ENCODE measurements at regions not wholly inside any gene's neighbourhood (a gene's known extent, or its start where the extent isn't known, plus 50 kb on each side); places are given as distances from the start of the nearest gene placed in this dataset.

DNA sequence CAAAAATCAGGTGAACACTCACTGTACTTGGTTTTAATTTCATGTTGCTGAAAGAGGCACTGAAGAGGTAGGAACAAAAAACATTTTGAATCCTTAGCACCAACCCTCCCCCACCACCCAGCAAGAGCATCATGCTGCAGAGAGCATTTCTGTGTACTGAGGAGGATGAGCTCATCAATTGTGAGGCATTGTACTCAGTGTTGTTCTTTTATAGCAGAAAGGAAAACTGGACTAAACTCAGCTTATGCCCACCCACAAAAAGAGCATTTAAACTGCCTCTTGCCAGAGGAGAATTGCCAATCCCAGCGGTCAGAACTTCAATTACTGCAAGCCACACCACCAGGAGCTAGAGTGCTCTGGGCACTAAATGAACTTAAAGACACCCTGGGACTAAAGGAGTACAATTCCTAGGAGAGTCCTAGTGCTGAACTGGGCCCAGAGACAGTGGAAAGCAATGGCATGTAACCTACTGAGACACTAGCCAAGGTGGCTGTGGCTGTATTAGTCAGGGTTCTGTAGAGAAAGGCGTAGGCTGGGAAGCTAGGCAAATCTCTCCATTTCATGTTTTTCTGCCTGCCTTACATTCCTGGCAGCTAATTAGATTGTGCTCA, 280.7 kb upstream of the KLHL4 start:
- H3K4me3 ChIP-seq (ENCODE audit: low read depth, low read length): no peak overlapping the region
- H3K9me3 ChIP-seq (ENCODE audit: severe bottlenecking): no peaks in the 10 kb centered on the region
- DNase-seq: no peak
- H3K27me3 ChIP-seq (ENCODE audit: insufficient read depth, low read depth, severe bottlenecking): peaks cover 7% of the 10 kb centered on the region
- H3K27ac ChIP-seq: no peak overlapping the region
- TF ChIP-seq, protein P1, sequence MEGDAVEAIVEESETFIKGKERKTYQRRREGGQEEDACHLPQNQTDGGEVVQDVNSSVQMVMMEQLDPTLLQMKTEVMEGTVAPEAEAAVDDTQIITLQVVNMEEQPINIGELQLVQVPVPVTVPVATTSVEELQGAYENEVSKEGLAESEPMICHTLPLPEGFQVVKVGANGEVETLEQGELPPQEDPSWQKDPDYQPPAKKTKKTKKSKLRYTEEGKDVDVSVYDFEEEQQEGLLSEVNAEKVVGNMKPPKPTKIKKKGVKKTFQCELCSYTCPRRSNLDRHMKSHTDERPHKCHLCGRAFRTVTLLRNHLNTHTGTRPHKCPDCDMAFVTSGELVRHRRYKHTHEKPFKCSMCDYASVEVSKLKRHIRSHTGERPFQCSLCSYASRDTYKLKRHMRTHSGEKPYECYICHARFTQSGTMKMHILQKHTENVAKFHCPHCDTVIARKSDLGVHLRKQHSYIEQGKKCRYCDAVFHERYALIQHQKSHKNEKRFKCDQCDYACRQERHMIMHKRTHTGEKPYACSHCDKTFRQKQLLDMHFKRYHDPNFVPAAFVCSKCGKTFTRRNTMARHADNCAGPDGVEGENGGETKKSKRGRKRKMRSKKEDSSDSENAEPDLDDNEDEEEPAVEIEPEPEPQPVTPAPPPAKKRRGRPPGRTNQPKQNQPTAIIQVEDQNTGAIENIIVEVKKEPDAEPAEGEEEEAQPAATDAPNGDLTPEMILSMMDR (IDR thresholded peaks at IDR 0.05; ENCODE audit: low read depth, low read length): no peak
- H3K36me3 ChIP-seq: no peaks in the 10 kb centered on the region

DNA sequence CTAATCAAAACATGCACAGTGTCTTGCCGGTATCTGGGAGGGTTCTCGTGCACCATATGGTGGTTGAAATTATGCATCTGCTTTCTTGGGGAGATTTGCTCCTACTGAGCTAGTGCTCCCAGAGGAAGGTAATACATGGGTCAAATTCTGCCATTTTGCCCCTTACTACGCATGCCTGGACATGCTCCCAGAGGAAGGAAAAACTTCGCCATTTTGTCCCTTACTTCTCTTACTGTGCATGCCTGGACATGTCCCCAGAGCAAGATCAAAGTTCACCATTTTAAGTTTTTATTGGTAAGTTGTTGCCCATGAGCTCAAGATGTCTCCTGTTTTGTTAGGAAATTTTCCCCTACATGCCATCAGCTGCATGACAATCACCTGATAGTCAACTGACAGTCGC, 252.1 kb upstream of the KLHL4 start:
- TF ChIP-seq, protein P1 (IDR thresholded peaks at IDR 0.05; ENCODE audit: low read depth, low read length): no peak
- no peaks in the 10 kb centered on the region for H3K27me3 ChIP-seq (ENCODE audit: insufficient read depth, low read depth, severe bottlenecking)
- no peak for DNase-seq
- no peaks in the 10 kb centered on the region for H3K9me3 ChIP-seq (ENCODE audit: severe bottlenecking)
- H3K36me3 ChIP-seq: no peaks in the 10 kb centered on the region
- H3K27ac ChIP-seq: no peak overlapping the region
- H3K4me3 ChIP-seq (ENCODE audit: low read depth, low read length): no peak overlapping the region

DNA sequence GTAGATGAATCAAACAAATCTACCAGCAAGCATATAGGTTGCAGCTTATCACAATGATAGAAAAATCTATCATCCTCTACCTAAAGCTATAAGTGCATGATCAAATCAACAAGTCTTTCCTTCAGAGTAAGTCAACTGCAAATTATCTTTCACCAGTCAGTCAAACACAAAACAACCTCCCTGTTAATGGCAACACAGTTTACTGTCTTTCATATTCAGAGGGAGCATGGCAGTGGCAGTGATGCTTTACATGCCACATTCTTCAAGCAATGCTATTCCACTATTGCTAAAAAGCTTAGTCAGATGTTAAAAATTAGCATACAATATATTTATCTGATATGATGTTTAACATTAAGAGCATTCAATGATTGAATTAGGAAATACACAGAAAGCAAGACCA, 245.1 kb upstream of the KLHL4 start:
- no peaks in the 10 kb centered on the region for H3K9me3 ChIP-seq (ENCODE audit: severe bottlenecking)
- H3K27ac ChIP-seq: no peak overlapping the region
- no peaks in the 10 kb centered on the region for H3K36me3 ChIP-seq
- no peak overlapping the region for H3K4me3 ChIP-seq (ENCODE audit: low read depth, low read length)
- no peaks in the 10 kb centered on the region for H3K27me3 ChIP-seq (ENCODE audit: insufficient read depth, low read depth, severe bottlenecking)
- DNase-seq: no peak
- TF ChIP-seq, protein P1 (IDR thresholded peaks at IDR 0.05; ENCODE audit: low read depth, low read length): no peak

DNA sequence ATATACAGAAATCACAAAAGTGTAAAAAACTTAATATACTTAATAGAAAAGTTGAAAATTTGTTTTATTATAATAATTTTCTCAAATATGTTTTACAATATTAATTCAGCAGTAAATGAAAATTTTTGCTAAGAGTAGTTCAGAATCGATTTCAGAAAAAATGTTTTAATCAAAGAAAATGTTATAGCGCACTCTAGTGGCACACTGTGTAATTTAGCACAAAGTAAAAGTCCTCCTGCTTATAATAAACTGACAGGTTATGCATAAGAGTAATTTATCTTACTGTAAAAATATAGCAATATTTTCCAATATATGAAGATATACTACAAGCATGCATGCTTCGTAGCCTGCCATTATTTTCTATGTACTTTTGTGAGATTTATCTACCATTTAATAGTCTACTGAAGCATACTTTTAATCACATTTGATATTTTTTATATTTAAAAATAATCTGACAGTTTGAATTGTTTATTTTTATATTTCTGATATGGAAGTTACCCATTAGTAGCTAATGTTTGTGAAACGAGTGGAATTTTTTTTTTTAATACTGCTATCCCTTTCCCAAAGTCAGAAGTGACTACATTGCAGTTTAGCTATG, 217.9 kb upstream of the KLHL4 start:
- no peaks in the 10 kb centered on the region for H3K9me3 ChIP-seq (ENCODE audit: severe bottlenecking)
- no peak for DNase-seq
- TF ChIP-seq, protein P1 (IDR thresholded peaks at IDR 0.05; ENCODE audit: low read depth, low read length): 0 out of 2 replicates have a peak, but pooled peaks have one; percentile 13

DNA sequence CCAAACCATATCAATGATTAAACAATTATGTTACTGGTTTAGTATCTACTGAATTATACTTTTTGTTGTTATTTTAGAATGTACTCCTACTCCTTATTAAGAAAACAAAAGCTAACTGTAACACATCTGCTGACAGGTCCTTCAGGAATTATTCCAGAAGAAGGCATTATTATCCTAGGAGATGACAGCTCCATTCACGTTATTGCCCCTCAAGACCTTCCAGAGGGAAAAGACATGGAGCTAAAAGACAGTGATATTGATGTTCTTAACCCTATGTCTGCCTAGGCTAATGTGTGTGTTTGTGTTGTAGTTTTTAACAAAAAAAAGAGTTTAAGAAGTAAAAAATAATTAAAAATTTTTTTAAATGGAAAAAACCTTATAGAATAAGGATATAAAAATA, 206.8 kb upstream of the KLHL4 start:
- TF ChIP-seq, protein P1 (IDR thresholded peaks at IDR 0.05; ENCODE audit: low read depth, low read length): no peak
- H3K9me3 ChIP-seq (ENCODE audit: severe bottlenecking): no peaks in the 10 kb centered on the region

More for the DNA sequence above, 217.9 kb upstream of the KLHL4 start:
- no peak overlapping the region for H3K27ac ChIP-seq
- no peaks in the 10 kb centered on the region for H3K36me3 ChIP-seq
- no peak overlapping the region for H3K4me3 ChIP-seq (ENCODE audit: low read depth, low read length)
- no peaks in the 10 kb centered on the region for H3K27me3 ChIP-seq (ENCODE audit: insufficient read depth, low read depth, severe bottlenecking)

DNA sequence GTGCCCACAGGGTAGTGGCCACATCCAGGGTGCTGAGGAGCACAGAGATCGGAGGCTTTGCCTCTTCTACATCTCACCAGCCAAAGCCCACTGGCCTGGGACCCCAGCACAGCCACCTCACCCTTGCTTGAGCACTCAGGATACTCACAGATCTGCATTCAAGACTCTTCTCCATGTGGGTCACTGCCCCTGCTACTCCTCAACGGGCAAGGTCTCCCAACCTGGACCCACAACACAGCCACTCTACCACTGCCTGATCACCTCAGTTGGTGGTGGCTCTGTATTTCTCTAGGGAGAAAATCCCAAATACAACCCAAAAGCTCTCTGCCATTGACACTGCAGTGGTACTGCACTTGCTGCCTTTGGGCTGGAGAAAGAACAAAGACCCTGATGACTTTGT, 190.3 kb upstream of the KLHL4 start:
- no peak overlapping the region for H3K27ac ChIP-seq
- TF ChIP-seq, protein P1 (IDR thresholded peaks at IDR 0.05; ENCODE audit: low read depth, low read length): no peak
- DNase-seq: no peak
- H3K4me3 ChIP-seq (ENCODE audit: low read depth, low read length): no peak overlapping the region
- H3K27me3 ChIP-seq (ENCODE audit: insufficient read depth, low read depth, severe bottlenecking): peaks cover 17% of the 10 kb centered on the region
- H3K9me3 ChIP-seq (ENCODE audit: severe bottlenecking): no peaks in the 10 kb centered on the region
- no peaks in the 10 kb centered on the region for H3K36me3 ChIP-seq

More for the DNA sequence above, 206.8 kb upstream of the KLHL4 start:
- Histone ChIP-seq H3K27ac (no peak overlapping the region), H3K27me3 (ENCODE audit: insufficient read depth, low read depth, severe bottlenecking) (peaks cover 18% of the 10 kb centered on the region), H3K4me3 (ENCODE audit: low read depth, low read length) (no peak overlapping the region), H3K36me3 (no peaks in the 10 kb centered on the region)
- no peak for DNase-seq
